AG09309 (cell line): ENCODE measurements at regions not wholly inside any gene's neighbourhood (a gene's known extent, or its start where the extent isn't known, plus 50 kb on each side); places are given as distances from the start of the nearest gene placed in this dataset.
A peak's percentile ranks its signal among the peaks of the same experiment; 100 is the strongest.

ENCODE experiments used
- DNase-seq: peaks from one replicate; pipeline ENCODE4 v3.0.0-alpha.2; 2010; ENCODE audit warnings: low read depth
- H3K4me3 ChIP-seq: 2 replicates; pipeline ENCODE4 v1.5.1; 2011; ENCODE audit warnings: mild to moderate bottlenecking, low read depth, low read length, moderate library complexity; ENCODE audit not compliant: control insufficient read depth
- TF ChIP-seq, protein P1 (sequence below): IDR thresholded peaks from 2 replicates; pipeline ENCODE4 v1.5.1; 2011; ENCODE audit warnings: mild to moderate bottlenecking, low read depth, low read length, inconsistent platforms; ENCODE audit not compliant: insufficient read depth, control insufficient read depth; ENCODE audit errors: missing control alignments

- DNase-seq = no peak
- TF ChIP-seq, protein P1, sequence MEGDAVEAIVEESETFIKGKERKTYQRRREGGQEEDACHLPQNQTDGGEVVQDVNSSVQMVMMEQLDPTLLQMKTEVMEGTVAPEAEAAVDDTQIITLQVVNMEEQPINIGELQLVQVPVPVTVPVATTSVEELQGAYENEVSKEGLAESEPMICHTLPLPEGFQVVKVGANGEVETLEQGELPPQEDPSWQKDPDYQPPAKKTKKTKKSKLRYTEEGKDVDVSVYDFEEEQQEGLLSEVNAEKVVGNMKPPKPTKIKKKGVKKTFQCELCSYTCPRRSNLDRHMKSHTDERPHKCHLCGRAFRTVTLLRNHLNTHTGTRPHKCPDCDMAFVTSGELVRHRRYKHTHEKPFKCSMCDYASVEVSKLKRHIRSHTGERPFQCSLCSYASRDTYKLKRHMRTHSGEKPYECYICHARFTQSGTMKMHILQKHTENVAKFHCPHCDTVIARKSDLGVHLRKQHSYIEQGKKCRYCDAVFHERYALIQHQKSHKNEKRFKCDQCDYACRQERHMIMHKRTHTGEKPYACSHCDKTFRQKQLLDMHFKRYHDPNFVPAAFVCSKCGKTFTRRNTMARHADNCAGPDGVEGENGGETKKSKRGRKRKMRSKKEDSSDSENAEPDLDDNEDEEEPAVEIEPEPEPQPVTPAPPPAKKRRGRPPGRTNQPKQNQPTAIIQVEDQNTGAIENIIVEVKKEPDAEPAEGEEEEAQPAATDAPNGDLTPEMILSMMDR = peak; percentile 46
- H3K4me3 ChIP-seq = no peak overlapping the region
Observed at GRCh38 chr22:22103078-22103875, 120.7 kb upstream of the TOP3B start.

GRCh38 chr22:22099833-22100812, 117.5 kb upstream of the TOP3B start:
- no peak for DNase-seq
- no peak overlapping the region for H3K4me3 ChIP-seq
- TF ChIP-seq, protein P1 = peak; percentile 41

DNA sequence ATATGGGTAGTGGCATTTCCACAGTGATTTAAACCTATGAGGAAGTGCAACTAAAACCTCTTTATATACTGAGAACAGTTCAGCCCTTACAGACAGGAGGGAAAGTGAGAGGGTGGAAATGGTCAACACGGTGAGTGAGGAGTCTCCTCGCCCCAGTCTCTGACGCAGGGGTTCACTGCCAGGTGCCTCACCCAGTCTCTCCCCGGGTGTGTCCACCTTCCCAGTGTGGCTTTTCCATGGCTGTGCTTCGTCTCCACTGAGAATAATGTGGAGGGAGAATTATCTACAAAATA, 116.6 kb upstream of the TOP3B start:
- H3K4me3 ChIP-seq = no peak overlapping the region
- DNase-seq = no peak
- TF ChIP-seq, protein P1 = no peak

GRCh38 chr22:22098457-22099193, 116.0 kb upstream of the TOP3B start:
- DNase-seq = no peak
- TF ChIP-seq, protein P1 = no peak
- H3K4me3 ChIP-seq = no peak overlapping the region

DNA sequence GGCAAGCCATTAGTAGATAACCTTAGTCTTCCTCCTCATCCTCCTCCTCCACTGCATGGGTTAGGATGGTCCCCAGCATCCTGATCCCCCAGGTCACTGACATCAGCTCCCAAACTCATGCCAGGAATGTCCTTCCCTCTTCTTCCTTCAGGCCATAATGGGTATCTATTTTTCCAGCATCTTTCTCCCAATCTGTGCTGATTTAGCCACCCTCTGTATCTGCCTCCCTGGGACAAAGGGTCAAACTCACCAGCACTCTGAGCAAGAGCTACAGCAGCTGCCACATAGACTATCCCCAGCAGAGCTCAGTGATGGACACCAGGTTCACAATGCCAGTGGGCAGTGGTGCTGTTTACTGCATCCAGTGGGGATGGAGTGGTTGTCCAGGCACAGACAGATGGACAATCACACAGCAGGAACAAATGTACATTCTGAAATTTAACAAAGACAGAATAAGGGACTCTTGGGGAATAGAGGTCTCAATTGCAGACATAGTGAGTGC, 115.2 kb upstream of the TOP3B start:
- TF ChIP-seq, protein P1 = no peak
- no peak for DNase-seq
- no peak overlapping the region for H3K4me3 ChIP-seq

- no peak overlapping the region for H3K4me3 ChIP-seq
- no peak for DNase-seq
- TF ChIP-seq, protein P1 = no peak
Observed at GRCh38 chr22:22094921-22095320, 112.3 kb upstream of the TOP3B start.
